ENCODE measurements at regions not wholly inside any gene's neighbourhood (a gene's known extent, or its start where the extent isn't known, plus 50 kb on each side); places are given as distances from the start of the nearest gene placed in this dataset.

DNA sequence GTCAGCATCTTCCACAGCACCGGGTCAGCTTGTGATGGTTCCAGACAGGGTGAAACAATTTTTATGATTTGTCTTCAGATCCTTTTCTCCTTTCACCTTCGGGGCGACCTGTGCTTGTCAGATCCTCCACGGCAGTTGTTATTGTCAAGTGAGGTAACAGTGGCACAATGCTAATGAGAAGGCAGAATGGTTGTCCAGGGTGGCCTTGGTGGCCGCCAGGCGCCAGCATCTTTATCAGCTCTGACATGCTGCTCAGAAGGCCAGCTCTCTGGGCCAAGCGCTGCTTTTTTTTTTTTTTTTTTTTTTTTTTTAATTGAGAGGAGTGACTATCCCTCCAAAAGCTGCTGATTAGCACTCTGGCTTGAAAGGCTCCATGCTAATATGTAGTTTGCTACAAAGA, 52.3 kb upstream of the MGAT5 start:
- H3K27me3 Mint-ChIP-seq (ENCODE audit: insufficient read depth) = no peaks in the 10 kb centered on the region
- H3K9me3 Mint-ChIP-seq = no peaks in the 10 kb centered on the region
- TF ChIP-seq CTCF (IDR thresholded peaks at IDR 0.05) = no peak
- no peaks in the 10 kb centered on the region for H3K36me3 Mint-ChIP-seq (ENCODE audit: low read depth)
- H3K27ac Mint-ChIP-seq = no peak overlapping the region
- no peak overlapping the region for H3K4me3 Mint-ChIP-seq
- H3K4me1 Mint-ChIP-seq (ENCODE audit: low read depth) = peaks cover 31% of the 10 kb centered on the region
- DNase-seq = no peak

GRCh38 chr2:134202371-134202770, 51.5 kb upstream of the MGAT5 start:
- TF ChIP-seq CTCF (IDR thresholded peaks at IDR 0.05) = no peak
- Mint-ChIP-seq H3K27ac (no peak overlapping the region), H3K4me1 (ENCODE audit: low read depth) (peaks cover 25% of the 10 kb centered on the region), H3K36me3 (ENCODE audit: low read depth) (no peaks in the 10 kb centered on the region), H3K4me3 (no peak overlapping the region), H3K9me3 (no peaks in the 10 kb centered on the region), H3K27me3 (ENCODE audit: insufficient read depth) (no peaks in the 10 kb centered on the region)
- DNase-seq = no peak

GRCh38 chr2:134203175-134203574, 50.7 kb upstream of the MGAT5 start:
- Mint-ChIP-seq H3K27ac (no peak overlapping the region), H3K4me1 (ENCODE audit: low read depth) (peaks cover 17% of the 10 kb centered on the region), H3K36me3 (ENCODE audit: low read depth) (no peaks in the 10 kb centered on the region), H3K9me3 (no peaks in the 10 kb centered on the region), H3K4me3 (no peak overlapping the region), H3K27me3 (ENCODE audit: insufficient read depth) (no peaks in the 10 kb centered on the region)
- no peak for DNase-seq
- no peak for TF ChIP-seq CTCF (IDR thresholded peaks at IDR 0.05)

Small RNA genes lying in the stretch of these regions (microRNA-seq; reads per million reads assigned to microRNA genes)
- gene MIR3679 = 113 reads per million, percentile 50 among the genes with 10 or more reads in this experiment
